Tibial nerve (tissue), 4 donors: ENCODE measurements at regions not wholly inside any gene's neighbourhood (a gene's known extent, or its start where the extent isn't known, plus 50 kb on each side); places are given as distances from the start of the nearest gene placed in this dataset.
"Not testable (repeated sequence)": the region's sequence is repeated elsewhere in the genome, so short reads cannot be mapped to it uniquely, and the experiment has no call there.

Source experiments
- DNase-seq, 2 donors: peaks; one replicate each; pipeline ENCODE4 v3.0.0-alpha.2; 2019; ENCODE audit warnings: low spot score in 2 of 2
- H3K27ac ChIP-seq, 4 donors: fragments of 200-600 bp; sonication (generic) in 3 of 4; one replicate each; pipeline ENCODE4 v1.5.1; 2017 to 2019; ENCODE audit warnings: mild to moderate bottlenecking in 1 of 4
- H3K27me3 ChIP-seq, 2 donors: fragments of 200-600 bp; sonication (generic) in 1 of 2; one replicate each; pipeline versions ENCODE4 v1.5.1 to v1.6.0; 2017 to 2019
- H3K36me3 ChIP-seq, 3 donors: fragments of 200-600 bp; sonication (generic); one replicate each; pipeline ENCODE4 v1.5.1; 2018 to 2019
- H3K4me1 ChIP-seq, 4 donors: fragments of 200-600 bp; sonication (generic) in 3 of 4; one replicate each; pipeline ENCODE4 v1.5.1; 2017 to 2019
- H3K4me3 ChIP-seq, 4 donors: fragments of 200-600 bp; sonication (generic) in 3 of 4; one replicate each; pipeline ENCODE4 v1.5.1; 2017 to 2019; ENCODE audit warnings: mild to moderate bottlenecking in 1 of 4, moderate library complexity in 1 of 4
- H3K9me3 ChIP-seq, 4 donors: fragments of 200-600 bp; sonication (generic) in 3 of 4; one replicate each; pipeline ENCODE4 v1.5.1; 2017 to 2019
- CTCF ChIP-seq, 5 experiments: fragments of 200-600 bp in 3 of 5; fragments of 450-650 bp in 2 of 5; sonication (generic) in 3 of 5; IDR thresholded peaks; one replicate each; pipeline ENCODE4 v1.5.1; 2016 to 2019; ENCODE audit warnings: antibody characterized with exemption in 5 of 5, mild to moderate bottlenecking in 3 of 5, moderate library complexity in 2 of 5
- EP300 ChIP-seq, 2 donors: sonication (generic); formaldehyde crosslinking; IDR thresholded peaks; one replicate each; pipeline ENCODE4 v1.6.1; 2017; ENCODE audit warnings: antibody characterized with exemption in 2 of 2, mild to moderate bottlenecking in 1 of 2
- POLR2A ChIP-seq, 2 donors: fragments of 450-650 bp; IDR thresholded peaks; one replicate each; pipeline ENCODE4 v1.6.1; 2017; ENCODE audit warnings: antibody characterized with exemption in 2 of 2, mild to moderate bottlenecking in 2 of 2, moderate library complexity in 2 of 2
- WGBS, 2 donors: methylation state at CpG; one replicate each; pipeline ENCODE4 v1.1.5; 2018; 5-methylcytosine and 5-hydroxymethylcytosine counted together

- DNase-seq: no peak
- Histone ChIP-seq H3K36me3 (no peaks in the 10 kb centered on the region), H3K9me3 (peaks cover 0 to 2% (median 0%) of the 10 kb centered on the region in 4 donors), H3K27me3 (no peaks in the 10 kb centered on the region), H3K4me3 (no peak overlapping the region), H3K27ac (no peak overlapping the region), H3K4me1 (no peaks in the 10 kb centered on the region)
- 59 to 93% methylated on average over 3 of the region's 3 CpGs for WGBS, 2 donors
- TF ChIP-seq CTCF (IDR thresholded peaks at IDR 0.05) (no peak), EP300 (IDR thresholded peaks at IDR 0.05) (no peak), POLR2A (IDR thresholded peaks at IDR 0.05) (no peak)
Observed at GRCh38 chr9:81002242-81002641, 687.1 kb downstream of the TLE1 start.

- TF ChIP-seq POLR2A (IDR thresholded peaks at IDR 0.05) (no peak), CTCF (IDR thresholded peaks at IDR 0.05) (no peak), EP300 (IDR thresholded peaks at IDR 0.05) (no peak)
- 51 to 65% methylated on average over 4 of the region's 4 CpGs for WGBS, 2 donors
- no peaks in the 10 kb centered on the region for H3K36me3 ChIP-seq
Observed at GRCh38 chr9:80995759-80996158, 693.6 kb downstream of the TLE1 start.

GRCh38 chr9:80994892-80995291 lies 694.5 kb downstream of the TLE1 start:
- 91% methylated on average over 4 of the region's 4 CpGs for WGBS, 2 donors
- no peaks in the 10 kb centered on the region for H3K4me1 ChIP-seq
- no peak overlapping the region for H3K4me3 ChIP-seq
- no peaks in the 10 kb centered on the region for H3K36me3 ChIP-seq
- TF ChIP-seq POLR2A (IDR thresholded peaks at IDR 0.05) (no peak), CTCF (IDR thresholded peaks at IDR 0.05) (no peak), EP300 (IDR thresholded peaks at IDR 0.05) (no peak)
- H3K27ac ChIP-seq: no peak overlapping the region
- no peak for DNase-seq
- no peaks in the 10 kb centered on the region for H3K27me3 ChIP-seq
- H3K9me3 ChIP-seq: no peaks in the 10 kb centered on the region

More at GRCh38 chr9:80995759-80996158, 693.6 kb downstream of the TLE1 start:
- no peak for DNase-seq
- H3K9me3 ChIP-seq: no peaks in the 10 kb centered on the region
- no peak overlapping the region for H3K27ac ChIP-seq
- H3K4me1 ChIP-seq: no peaks in the 10 kb centered on the region
- no peaks in the 10 kb centered on the region for H3K27me3 ChIP-seq
- no peak overlapping the region for H3K4me3 ChIP-seq

GRCh38 chr9:80985595-80985994 lies 703.8 kb downstream of the TLE1 start:
- not testable (repeated sequence) for H3K4me3 ChIP-seq, H3K9me3 ChIP-seq, H3K36me3 ChIP-seq, DNase-seq, H3K27ac ChIP-seq, H3K27me3 ChIP-seq, H3K4me1 ChIP-seq
- WGBS, 2 donors: 95 to 98% methylated on average over 10 of the region's 10 CpGs

- Histone ChIP-seq H3K27ac (no peak overlapping the region), H3K9me3 (peaks cover 0 to 13% (median 0%) of the 10 kb centered on the region in 4 donors), H3K4me3 (no peak overlapping the region), H3K27me3 (no peaks in the 10 kb centered on the region), H3K4me1 (no peaks in the 10 kb centered on the region), H3K36me3 (no peaks in the 10 kb centered on the region)
- TF ChIP-seq CTCF (IDR thresholded peaks at IDR 0.05) (no peak), EP300 (IDR thresholded peaks at IDR 0.05) (no peak), POLR2A (IDR thresholded peaks at IDR 0.05) (no peak)
- WGBS, 2 donors: 67 to 82% methylated on average over 3 of the region's 3 CpGs
- no peak for DNase-seq
Observed at GRCh38 chr9:80976403-80976802, 712.9 kb downstream of the TLE1 start.

- peaks cover 0 to 13% (median 0%) of the 10 kb centered on the region in 4 donors for H3K9me3 ChIP-seq
- not testable (repeated sequence) for H3K4me3 ChIP-seq, DNase-seq, H3K27me3 ChIP-seq, H3K27ac ChIP-seq, H3K36me3 ChIP-seq, H3K4me1 ChIP-seq
- 85 to 88% methylated on average over 2 of the region's 2 CpGs for WGBS, 2 donors
Observed at GRCh38 chr9:80970377-80970776, 719.0 kb downstream of the TLE1 start.
